Lung (tissue), 11 donors: ENCODE measurements at regions not wholly inside any gene's neighbourhood (a gene's known extent, or its start where the extent isn't known, plus 50 kb on each side); places are given as distances from the start of the nearest gene placed in this dataset.

Source experiments
- ATAC-seq: fragments of 200-7000 bp; cut with Tn5 transposase; one replicate; pipeline ENCODE4 v1.9.1; 2020; ENCODE audit warnings: moderate number of reproducible peaks; ENCODE audit not compliant: insufficient read depth, low FRiP score
- DNase-seq, 3 donors: peaks; one replicate each; pipeline ENCODE4 v3.0.0-alpha.2; 2013 to 2017
- H3K27ac ChIP-seq, 2 donors: one replicate each; pipeline ENCODE4 v1.5.1; 2013; ENCODE audit warnings: mild to moderate bottlenecking in 2 of 2, moderate library complexity in 2 of 2, control low read depth in 1 of 2, inconsistent platforms in 1 of 2, low read depth in 1 of 2, low read length in 1 of 2
- H3K27me3 ChIP-seq, 3 donors: one replicate each; pipeline ENCODE4 v1.5.1; 2013; ENCODE audit warnings: low read length in 2 of 3; ENCODE audit not compliant: control insufficient read depth in 3 of 3, insufficient read depth in 3 of 3
- H3K36me3 ChIP-seq, 4 donors: one replicate each; pipeline ENCODE4 v1.5.1; 2013; ENCODE audit warnings: low read length in 4 of 4, mild to moderate bottlenecking in 1 of 4, moderate library complexity in 1 of 4; ENCODE audit not compliant: control insufficient read depth in 4 of 4, insufficient read depth in 4 of 4
- H3K4me1 ChIP-seq, 5 donors: one replicate each; pipeline ENCODE4 v1.5.1; 2013; ENCODE audit warnings: low read length in 5 of 5, mild to moderate bottlenecking in 2 of 5, moderate library complexity in 1 of 5; ENCODE audit not compliant: control insufficient read depth in 5 of 5, insufficient read depth in 5 of 5
- H3K4me3 ChIP-seq: one replicate; pipeline ENCODE4 v1.5.1; 2013; ENCODE audit warnings: mild to moderate bottlenecking, control low read depth, moderate library complexity
- H3K9ac ChIP-seq, 2 donors: one replicate each; pipeline ENCODE4 v1.5.1; 2013; ENCODE audit warnings: low read length in 2 of 2, control low read depth in 1 of 2; ENCODE audit not compliant: insufficient read depth in 1 of 2
- H3K9me3 ChIP-seq, 4 donors: one replicate each; pipeline ENCODE4 v1.5.1; 2013; ENCODE audit warnings: low read length in 3 of 4, mild to moderate bottlenecking in 1 of 4, moderate library complexity in 1 of 4; ENCODE audit not compliant: control insufficient read depth in 4 of 4, insufficient read depth in 3 of 4
- WGBS, 2 donors: extraction: QIAGEN DNeasy Blood & Tissue Kit; methylation state at CpG; one replicate each; pipeline ENCODE4 v1.1.7; 2013; 5-methylcytosine and 5-hydroxymethylcytosine counted together
- TF ChIP-seq, protein P1 (sequence below): IDR thresholded peaks from 2 replicates; pipeline ENCODE4 v1.5.1; 2012; ENCODE audit warnings: mild to moderate bottlenecking; ENCODE audit errors: control extremely low read depth, extremely low read depth
- donor health status: control.
- donor health status: control.
- donor health status: Bipolar disorder and iron deficiency.
- donor health status: healthy.
- donor health status: DM: yes; HTN: yes; CAD: no.

DNA sequence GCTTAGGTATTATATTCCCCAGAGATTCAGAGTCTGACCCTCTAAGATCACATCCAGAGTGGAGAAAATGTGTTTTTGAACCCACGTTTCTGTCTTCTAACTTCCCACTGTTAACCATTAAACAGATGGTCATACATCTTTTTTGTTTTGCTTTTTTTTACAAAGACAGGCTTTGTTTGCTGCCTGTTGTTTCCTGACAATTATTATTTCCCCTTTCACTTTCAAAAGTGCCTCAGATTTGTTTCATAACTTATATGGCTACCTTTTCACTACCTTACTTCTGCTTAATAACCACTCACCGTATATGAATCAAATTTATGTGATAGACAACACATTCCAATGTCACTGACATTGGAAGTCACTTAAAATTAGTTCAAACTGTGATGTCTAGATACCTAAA, 142.2 kb downstream of the HS3ST1 start:
- ATAC-seq (no peak), DNase-seq (no peak)
- Histone ChIP-seq H3K4me3 (no peak overlapping the region), H3K36me3 (no peaks in the 10 kb centered on the region), H3K9ac (no peak overlapping the region), H3K27ac (no peak overlapping the region), H3K4me1 (no peaks in the 10 kb centered on the region), H3K9me3 (peaks cover 0 to 9% (median 0%) of the 10 kb centered on the region in 4 donors), H3K27me3 (no peaks in the 10 kb centered on the region)
- TF ChIP-seq, protein P1, sequence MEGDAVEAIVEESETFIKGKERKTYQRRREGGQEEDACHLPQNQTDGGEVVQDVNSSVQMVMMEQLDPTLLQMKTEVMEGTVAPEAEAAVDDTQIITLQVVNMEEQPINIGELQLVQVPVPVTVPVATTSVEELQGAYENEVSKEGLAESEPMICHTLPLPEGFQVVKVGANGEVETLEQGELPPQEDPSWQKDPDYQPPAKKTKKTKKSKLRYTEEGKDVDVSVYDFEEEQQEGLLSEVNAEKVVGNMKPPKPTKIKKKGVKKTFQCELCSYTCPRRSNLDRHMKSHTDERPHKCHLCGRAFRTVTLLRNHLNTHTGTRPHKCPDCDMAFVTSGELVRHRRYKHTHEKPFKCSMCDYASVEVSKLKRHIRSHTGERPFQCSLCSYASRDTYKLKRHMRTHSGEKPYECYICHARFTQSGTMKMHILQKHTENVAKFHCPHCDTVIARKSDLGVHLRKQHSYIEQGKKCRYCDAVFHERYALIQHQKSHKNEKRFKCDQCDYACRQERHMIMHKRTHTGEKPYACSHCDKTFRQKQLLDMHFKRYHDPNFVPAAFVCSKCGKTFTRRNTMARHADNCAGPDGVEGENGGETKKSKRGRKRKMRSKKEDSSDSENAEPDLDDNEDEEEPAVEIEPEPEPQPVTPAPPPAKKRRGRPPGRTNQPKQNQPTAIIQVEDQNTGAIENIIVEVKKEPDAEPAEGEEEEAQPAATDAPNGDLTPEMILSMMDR = no peak
- 28 to 38% methylated on average over 2 of the region's 2 CpGs for WGBS, 2 donors

DNA sequence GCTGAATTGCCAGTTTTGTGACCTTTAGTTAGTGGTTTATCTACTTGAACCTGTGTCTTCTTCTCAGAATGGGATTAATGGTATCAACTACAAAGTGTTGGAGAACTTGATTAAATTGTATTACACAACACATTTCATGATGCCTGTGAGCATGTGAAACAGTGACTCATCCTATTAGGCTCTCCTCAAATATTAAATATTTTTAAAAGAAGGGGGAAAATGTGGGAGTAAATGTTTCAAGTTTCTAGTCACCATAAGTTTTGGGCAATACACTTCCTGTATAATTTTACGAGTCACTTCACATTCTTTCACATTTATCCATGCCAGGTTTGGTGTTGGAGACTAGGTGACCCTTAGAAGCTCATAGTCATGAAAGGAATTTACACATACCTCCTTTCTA, 147.0 kb downstream of the HS3ST1 start:
- Histone ChIP-seq H3K27ac (no peak overlapping the region), H3K4me1 (no peaks in the 10 kb centered on the region), H3K9me3 (peaks cover 0 to 8% (median 0%) of the 10 kb centered on the region in 4 donors), H3K36me3 (no peaks in the 10 kb centered on the region), H3K9ac (no peak overlapping the region), H3K27me3 (no peaks in the 10 kb centered on the region), H3K4me3 (no peak overlapping the region)
- TF ChIP-seq, protein P1 = no peak
- 58 to 74% methylated on average over 1 of the region's 1 CpG for WGBS, 2 donors
- DNase-seq (no peak), ATAC-seq (no peak)

DNA sequence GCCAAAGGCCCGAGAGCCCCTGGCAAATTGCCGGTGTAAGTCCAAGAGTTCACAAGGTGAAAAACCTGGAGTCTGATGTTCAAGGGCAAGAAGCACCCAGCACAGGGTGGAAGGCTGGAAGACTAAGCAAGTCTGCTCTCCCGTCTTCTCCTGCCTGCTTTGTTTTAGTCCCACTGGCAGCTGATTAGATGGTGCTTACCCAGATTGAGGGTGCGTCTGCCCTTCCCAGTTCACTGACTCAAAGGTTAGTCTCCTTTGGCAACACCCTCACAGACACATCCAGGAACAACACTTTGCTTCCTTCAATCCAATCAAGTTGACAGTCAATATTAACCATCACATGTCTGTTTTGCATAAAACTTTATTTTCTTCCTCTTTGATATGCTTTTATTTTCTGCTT, 157.4 kb downstream of the HS3ST1 start:
- TF ChIP-seq, protein P1 = no peak
- H3K4me3 ChIP-seq = no peak overlapping the region
- H3K27me3 ChIP-seq = no peaks in the 10 kb centered on the region
- H3K9me3 ChIP-seq = no peaks in the 10 kb centered on the region
- no peak for DNase-seq
- H3K36me3 ChIP-seq = no peaks in the 10 kb centered on the region
- ATAC-seq = no peak
- H3K27ac ChIP-seq = no peak overlapping the region
- H3K4me1 ChIP-seq = no peaks in the 10 kb centered on the region
- 83 to 88% methylated on average over 4 of the region's 4 CpGs for WGBS, 2 donors
- H3K9ac ChIP-seq = no peak overlapping the region

DNA sequence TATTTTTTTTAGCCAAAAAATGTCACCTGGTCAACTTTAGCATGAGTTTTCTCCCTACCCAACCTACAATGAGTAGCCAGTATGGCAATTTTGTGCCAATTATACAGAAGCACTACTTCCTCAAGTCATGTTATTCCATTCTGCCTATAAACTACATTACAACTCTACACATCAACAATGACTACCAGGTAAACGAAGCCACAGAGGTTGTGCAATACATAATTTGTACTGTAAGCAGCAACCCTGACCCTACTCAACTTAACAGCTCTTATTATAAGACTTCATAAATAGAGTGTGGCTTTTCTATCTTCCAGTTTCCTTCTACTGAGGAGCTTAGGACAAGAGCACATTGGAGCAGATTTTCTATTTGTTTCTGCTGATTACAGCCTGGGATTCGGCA, 160.5 kb downstream of the HS3ST1 start:
- no peak for ATAC-seq
- Histone ChIP-seq H3K27me3 (no peaks in the 10 kb centered on the region), H3K27ac (no peak overlapping the region), H3K4me3 (no peak overlapping the region), H3K9ac (no peak overlapping the region), H3K9me3 (no peaks in the 10 kb centered on the region), H3K4me1 (no peaks in the 10 kb centered on the region), H3K36me3 (no peaks in the 10 kb centered on the region)
- DNase-seq = no peak
- TF ChIP-seq, protein P1 = no peak
- 55 to 72% methylated on average over 2 of the region's 2 CpGs for WGBS, 2 donors
